ENCODE measurements at regions not wholly inside any gene's neighbourhood (a gene's known extent, or its start where the extent isn't known, plus 50 kb on each side); places are given as distances from the start of the nearest gene placed in this dataset.
A peak's percentile ranks its signal among the peaks of the same experiment; 100 is the strongest.

DNA sequence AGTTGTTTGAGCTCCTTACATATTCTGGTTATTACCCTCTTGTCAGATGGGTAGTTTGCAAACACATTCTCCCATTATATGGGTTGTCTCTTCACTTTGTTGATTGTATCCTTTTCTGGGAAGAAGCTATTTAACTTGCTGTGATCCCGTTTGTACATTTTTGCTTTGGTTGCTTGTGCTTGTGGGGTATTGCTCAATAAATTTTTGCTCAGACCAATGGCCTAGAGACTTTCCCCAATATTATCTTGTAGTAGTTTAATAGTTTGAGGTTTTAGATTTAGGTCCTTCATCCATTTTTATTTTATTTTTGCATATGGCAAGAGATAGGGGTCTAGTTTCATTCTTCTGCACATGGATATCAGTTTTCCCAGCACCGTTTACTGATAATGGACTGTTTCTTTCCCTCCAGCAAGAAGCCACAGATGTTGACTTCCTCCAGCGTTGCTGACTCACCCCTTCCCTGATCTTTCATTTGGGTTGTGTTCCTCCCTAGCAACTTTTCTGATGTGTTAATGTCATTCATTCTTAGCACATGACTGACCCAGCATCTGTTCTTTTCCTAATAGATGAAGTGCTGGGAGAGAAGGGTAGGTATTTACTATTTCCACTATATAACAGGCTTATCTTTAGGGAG lies 166.7 kb upstream of the SGO1 start:
- DNase-seq (ENCODE audit: low read depth in 1 of 2, low spot score in 1 of 2) = no peak

- DNase-seq (ENCODE audit: low read depth in 1 of 2, low spot score in 1 of 2) = no peak
These were observed 164.4 kb upstream of the SGO1 start for GRCh38 chr3:20350449-20350848.

GRCh38 chr3:20346916-20347315 lies 160.9 kb upstream of the SGO1 start:
- no peak for DNase-seq (ENCODE audit: low read depth in 1 of 2, low spot score in 1 of 2)

- DNase-seq (ENCODE audit: low read depth in 1 of 2, low spot score in 1 of 2) = no peak
These were observed 160.4 kb upstream of the SGO1 start for GRCh38 chr3:20346369-20346768.

- DNase-seq (ENCODE audit: low read depth in 1 of 2, low spot score in 1 of 2) = no peak
These were observed 158.5 kb upstream of the SGO1 start for GRCh38 chr3:20344400-20344959.

DNA sequence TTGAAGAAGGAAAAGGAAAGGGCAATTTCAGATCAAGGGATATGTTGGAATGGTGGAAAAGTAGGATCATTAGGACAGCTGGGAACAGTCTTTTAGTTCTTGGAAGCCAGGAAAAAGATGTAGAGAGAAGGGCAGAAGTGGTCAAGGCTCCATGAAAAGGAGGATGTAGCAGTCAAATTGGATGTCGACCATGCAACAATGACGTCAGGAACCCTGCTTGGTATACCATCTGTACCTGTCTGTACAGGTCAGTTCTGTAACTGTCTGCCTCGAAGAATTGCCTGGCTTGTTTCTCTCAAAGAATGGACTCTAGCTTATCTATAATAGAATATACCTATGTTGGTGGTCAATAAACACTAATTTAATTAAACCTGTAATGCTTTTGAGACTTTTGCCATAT lies 157.8 kb upstream of the SGO1 start:
- no peak for DNase-seq (ENCODE audit: low read depth in 1 of 2, low spot score in 1 of 2)

GRCh38 chr3:20340324-20340928 lies 154.4 kb upstream of the SGO1 start:
- peak; percentile 3 to 8 for DNase-seq (ENCODE audit: low read depth in 1 of 2, low spot score in 1 of 2)

DNA sequence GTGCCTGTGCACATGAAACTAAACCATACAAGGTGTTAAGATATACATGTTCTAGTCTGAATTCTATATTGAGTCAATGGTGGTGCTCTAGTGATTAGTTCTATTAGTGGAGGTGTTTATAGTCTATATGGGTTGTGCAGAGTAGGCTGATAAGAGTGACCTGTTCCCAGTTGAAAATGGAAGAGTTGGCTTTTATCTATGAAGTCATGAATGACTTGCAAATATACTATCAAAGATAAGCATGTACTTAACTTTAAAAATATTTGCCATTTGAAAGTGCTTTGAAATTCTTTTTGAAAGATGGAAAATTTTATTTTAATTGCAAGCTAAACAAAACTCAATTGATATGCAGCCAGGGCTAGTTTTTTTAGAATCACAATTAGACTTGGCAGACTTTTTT lies 150.6 kb upstream of the SGO1 start:
- DNase-seq (ENCODE audit: low read depth in 1 of 2, low spot score in 1 of 2) = no peak

DNA sequence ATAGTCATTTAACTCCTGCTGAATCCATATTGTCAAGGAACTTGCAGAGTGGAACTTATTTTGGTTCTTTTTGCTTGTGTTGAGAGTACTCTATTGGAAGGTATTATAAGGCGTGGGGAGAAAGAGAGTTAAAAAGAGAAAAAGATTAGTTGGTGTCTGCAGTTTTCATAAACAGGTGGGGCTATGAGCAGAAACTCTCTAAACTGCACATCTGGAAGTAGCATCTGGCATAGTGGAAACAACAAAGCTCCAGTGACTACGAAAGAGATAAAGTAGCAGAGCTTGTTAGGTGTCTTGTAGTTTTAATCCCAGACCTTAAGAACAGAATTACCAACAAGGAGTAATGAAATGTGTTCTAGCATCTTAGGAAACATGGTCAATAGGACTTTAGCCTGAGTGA lies 148.8 kb upstream of the SGO1 start:
- DNase-seq (ENCODE audit: low read depth in 1 of 2, low spot score in 1 of 2) = no peak

GRCh38 chr3:20327889-20328288 lies 141.9 kb upstream of the SGO1 start:
- no peak for DNase-seq (ENCODE audit: low read depth in 1 of 2, low spot score in 1 of 2)

- DNase-seq (ENCODE audit: low read depth in 1 of 2, low spot score in 1 of 2) = no peak
These were observed 140.5 kb upstream of the SGO1 start for GRCh38 chr3:20326541-20326940.

DNA sequence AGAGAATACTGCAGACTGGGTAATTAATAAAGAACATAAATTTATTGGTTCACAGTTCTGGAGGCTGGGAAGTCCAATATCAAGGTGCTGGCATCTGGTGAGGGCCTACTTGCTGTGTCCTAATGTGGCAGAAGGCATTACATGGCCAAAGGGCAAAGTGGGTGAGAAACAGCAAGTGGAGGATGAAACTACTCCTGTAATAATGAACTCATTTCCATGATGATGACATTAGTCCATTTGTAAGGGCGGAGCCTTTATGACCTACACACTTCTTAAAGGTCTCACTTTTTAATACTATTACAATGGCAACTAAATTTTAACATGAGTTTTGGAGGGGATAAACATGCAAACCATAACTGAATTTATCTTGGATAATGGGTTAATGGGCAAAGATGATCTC lies 139.6 kb upstream of the SGO1 start:
- no peak for DNase-seq (ENCODE audit: low read depth in 1 of 2, low spot score in 1 of 2)

GRCh38 chr3:20324664-20325478 lies 138.9 kb upstream of the SGO1 start:
- DNase-seq (ENCODE audit: low read depth in 1 of 2, low spot score in 1 of 2) = no peak

- DNase-seq (ENCODE audit: low read depth in 1 of 2, low spot score in 1 of 2) = no peak
These were observed 137.4 kb upstream of the SGO1 start for GRCh38 chr3:20323307-20323927.

- DNase-seq (ENCODE audit: low read depth in 1 of 2, low spot score in 1 of 2) = no peak
These were observed 136.1 kb upstream of the SGO1 start for GRCh38 chr3:20322085-20322484.

DNA sequence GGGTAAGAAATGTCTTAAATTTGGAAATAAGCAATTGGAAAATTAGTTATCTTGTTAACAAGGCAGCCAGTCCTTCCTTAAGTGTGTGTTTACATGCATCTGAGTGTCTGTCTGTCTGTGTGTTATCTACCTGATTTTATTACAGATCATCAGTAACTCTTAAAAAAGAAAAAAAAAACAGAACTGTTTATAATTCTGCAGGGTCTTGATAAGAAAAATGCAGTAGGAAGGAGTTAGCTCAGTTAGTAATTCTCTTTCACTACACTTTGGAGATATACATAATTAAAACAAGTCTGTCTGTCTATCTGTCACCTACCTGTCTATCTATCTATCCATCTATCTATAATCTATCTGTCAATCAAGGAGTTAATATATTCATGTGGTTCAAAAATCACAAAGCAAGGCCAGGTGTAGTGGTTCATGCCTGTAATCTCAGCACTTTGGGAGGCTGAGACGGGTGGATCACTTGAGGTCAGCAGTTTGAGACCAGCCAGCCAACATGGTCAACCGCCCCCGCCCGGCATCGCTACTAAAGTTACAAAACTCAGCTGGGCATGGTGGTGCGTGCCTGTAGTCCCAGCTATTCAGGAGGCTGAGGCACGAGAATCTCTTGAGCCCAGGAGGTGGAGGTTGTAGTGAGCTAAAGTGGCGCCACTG lies 135.5 kb upstream of the SGO1 start:
- DNase-seq (ENCODE audit: low read depth in 1 of 2, low spot score in 1 of 2) = no peak

GRCh38 chr3:20320489-20320888 lies 134.5 kb upstream of the SGO1 start:
- DNase-seq (ENCODE audit: low read depth in 1 of 2, low spot score in 1 of 2) = no peak

- no peak for DNase-seq (ENCODE audit: low read depth in 1 of 2, low spot score in 1 of 2)
These were observed 133.5 kb upstream of the SGO1 start for GRCh38 chr3:20319551-20319950.

GRCh38 chr3:20317616-20318015 lies 131.6 kb upstream of the SGO1 start:
- DNase-seq (ENCODE audit: low read depth in 1 of 2, low spot score in 1 of 2) = no peak

DNA sequence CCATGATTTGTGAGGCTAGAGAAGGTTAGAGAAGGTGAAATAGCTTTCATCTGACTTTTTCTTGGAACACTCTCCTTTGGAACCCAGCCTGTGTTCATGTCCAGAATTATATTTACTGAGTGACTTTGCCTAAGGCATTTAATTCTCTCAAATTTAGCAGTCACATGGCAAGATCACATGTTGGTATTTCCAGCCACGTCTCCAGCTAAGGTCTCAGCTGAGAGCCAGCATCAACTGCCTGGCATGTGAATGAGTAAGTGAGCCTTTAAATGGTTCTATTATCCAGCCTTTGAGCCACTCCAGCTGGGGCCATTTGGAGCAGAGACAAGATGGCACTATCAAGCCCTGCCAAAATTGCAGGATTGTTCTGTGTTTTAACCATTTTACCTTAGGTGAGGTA lies 130.2 kb upstream of the SGO1 start:
- no peak for DNase-seq (ENCODE audit: low read depth in 1 of 2, low spot score in 1 of 2)

DNA sequence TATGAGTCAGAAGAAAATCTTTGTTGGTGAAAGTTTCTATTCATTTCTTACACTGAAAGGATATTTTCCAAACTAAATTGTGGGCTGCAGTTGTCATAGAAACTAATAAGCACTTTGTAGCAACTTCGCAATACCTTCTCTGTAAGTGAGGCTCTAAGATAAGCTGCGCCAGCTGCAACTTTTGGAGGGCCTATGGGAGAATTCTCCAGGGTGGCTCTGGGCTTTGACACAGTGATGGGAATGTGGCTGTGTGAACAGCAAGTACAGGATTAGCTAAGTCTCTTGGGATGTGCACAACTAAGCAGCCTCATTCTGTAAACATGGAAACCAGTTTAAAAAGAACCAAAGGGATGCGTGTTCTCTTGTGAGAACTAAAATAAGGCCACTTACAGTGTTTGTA lies 124.6 kb upstream of the SGO1 start:
- DNase-seq (ENCODE audit: low read depth in 1 of 2, low spot score in 1 of 2) = no peak
